Uterus (tissue), 2 donors: ENCODE measurements at regions not wholly inside any gene's neighbourhood (a gene's known extent, or its start where the extent isn't known, plus 50 kb on each side); places are given as distances from the start of the nearest gene placed in this dataset.

Experiments used
- CTCF ChIP-seq, 4 experiments: fragments of 200-600 bp in 2 of 4; fragments of 450-650 bp in 2 of 4; sonication (generic) in 2 of 4; IDR thresholded peaks; one replicate each; pipeline ENCODE4 v1.5.1; 2016 to 2019; ENCODE audit warnings: antibody characterized with exemption in 4 of 4, mild to moderate bottlenecking in 2 of 4, moderate library complexity in 1 of 4
- POLR2A ChIP-seq, 2 donors: fragments of 450-650 bp; IDR thresholded peaks; one replicate each; pipeline ENCODE4 v1.6.1; 2016; ENCODE audit warnings: antibody characterized with exemption in 2 of 2, mild to moderate bottlenecking in 1 of 2, moderate library complexity in 1 of 2

GRCh38 chr10:85238676-85239075 lies 910.3 kb downstream of the CCSER2 start:
- TF ChIP-seq POLR2A (IDR thresholded peaks at IDR 0.05) (no peak), CTCF (IDR thresholded peaks at IDR 0.05) (no peak)
